Right lobe of liver (tissue), 6 donors: ENCODE measurements at regions not wholly inside any gene's neighbourhood (a gene's known extent, or its start where the extent isn't known, plus 50 kb on each side); places are given as distances from the start of the nearest gene placed in this dataset.

Source experiments
- ATAC-seq, 4 donors: fragments of 200-7000 bp; cut with Tn5 transposase; one replicate each; pipeline ENCODE4 v1.9.1; 2020; ENCODE audit warnings: mild to moderate bottlenecking in 4 of 4, moderate library complexity in 4 of 4
- DNase-seq, 3 donors: peaks; one replicate each; pipeline ENCODE4 v3.0.0-alpha.2; 2020
- H3K27ac ChIP-seq, 3 donors: fragments of 200-600 bp; one replicate each; pipeline ENCODE4 v1.8.0; 2022
- H3K27me3 ChIP-seq, 2 donors: fragments of 200-600 bp; one replicate each; pipeline ENCODE4 v1.8.0; 2022
- H3K36me3 ChIP-seq, 4 donors: fragments of 200-600 bp; sonication (generic) in 1 of 4; one replicate each; pipeline versions ENCODE4 v1.5.1 to v1.8.0; 2017 to 2022; ENCODE audit warnings: control low read depth in 1 of 4
- H3K4me1 ChIP-seq, 4 donors: fragments of 200-600 bp; sonication (generic) in 1 of 4; one replicate each; pipeline versions ENCODE4 v1.5.1 to v1.8.0; 2017 to 2022; ENCODE audit warnings: control low read depth in 1 of 4
- H3K4me3 ChIP-seq, 3 donors: fragments of 200-600 bp; one replicate each; pipeline ENCODE4 v1.8.0; 2022
- H3K9me3 ChIP-seq, 4 donors: fragments of 200-600 bp; sonication (generic) in 1 of 4; one replicate each; pipeline versions ENCODE4 v1.5.1 to v1.8.0; 2017 to 2022; ENCODE audit warnings: control low read depth in 1 of 4
- POLR2A ChIP-seq: fragments of 450-650 bp; IDR thresholded peaks from one replicate; pipeline ENCODE4 v1.6.1; 2017; ENCODE audit warnings: antibody characterized with exemption, mild to moderate bottlenecking
- WGBS: methylation state at CpG from one replicate; pipeline ENCODE4 v1.1.6; 2018; ENCODE audit warnings: low coverage, low lambda C conversion rate; ENCODE audit not compliant: insufficient coverage; ENCODE audit errors: missing lambda C conversion rate; 5-methylcytosine and 5-hydroxymethylcytosine counted together
- intact Hi-C, 2 donors: fragments of 100-400 bp; cut with DNase I; formaldehyde crosslinking; loops; one replicate each; pipeline versions ENCODE4 v1.11.2 to v1.14.1; 2022
- TF ChIP-seq, protein P1 (sequence below), 4 donors: fragments of 200-600 bp in 3 of 4; fragments of 450-650 bp in 1 of 4; IDR thresholded peaks; one replicate each; pipeline versions ENCODE4 v1.5.1 to v1.8.0; 2016 to 2022; ENCODE audit warnings: antibody characterized with exemption in 4 of 4, mild to moderate bottlenecking in 2 of 4
- donor health status: DM: no; HTN: yes; CAD: no.
- donor health status: DM: no; HTN: no; CAD: no.
- donor health status: DM: no; HTN: no; CAD: no.
- donor health status: DM: no; HTN: yes; CAD: no.
- donor health status: DM: no; HTN: yes; CAD: no.

DNA sequence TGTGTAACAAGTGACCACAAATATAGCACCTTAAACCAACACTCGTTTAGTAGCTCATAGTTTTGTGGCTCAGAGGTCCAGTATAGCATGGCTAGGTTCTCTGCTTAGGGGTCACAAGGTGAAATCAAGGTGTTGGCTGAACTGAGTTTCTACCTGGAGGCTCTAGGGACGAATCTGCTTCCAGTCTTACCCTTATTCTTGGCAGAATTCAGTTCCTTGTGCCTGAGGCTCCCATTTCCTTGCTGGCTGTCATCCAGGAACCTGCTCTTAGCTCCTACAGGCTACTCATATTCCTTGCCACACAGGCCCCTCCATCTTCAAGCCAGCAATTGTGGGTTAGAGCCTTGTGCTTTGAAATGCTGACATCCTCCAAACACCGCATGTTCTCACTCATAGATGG, 212.3 kb upstream of the CDH13 start:
- no peak for DNase-seq
- no peak for ATAC-seq

DNA sequence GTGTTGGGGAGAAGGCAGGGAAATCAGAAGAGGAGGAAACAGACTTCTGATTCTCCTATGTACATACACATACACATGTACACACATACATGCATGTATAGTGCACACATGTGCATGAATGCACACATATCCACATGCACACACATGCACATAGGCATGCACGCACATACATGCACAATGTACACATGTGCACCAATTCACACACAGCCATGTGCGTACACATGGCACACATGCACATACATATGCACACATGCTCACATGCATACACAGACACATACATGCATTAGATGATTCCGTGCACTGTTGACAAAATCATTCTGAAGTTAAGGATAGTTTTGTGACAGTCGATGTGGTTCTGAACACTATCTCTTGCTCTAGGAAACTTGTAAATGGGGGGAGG, 214.0 kb upstream of the CDH13 start:
- no peaks in the 10 kb centered on the region for H3K27me3 ChIP-seq
- intact Hi-C loops: no loop called here
- TF ChIP-seq, protein P1, sequence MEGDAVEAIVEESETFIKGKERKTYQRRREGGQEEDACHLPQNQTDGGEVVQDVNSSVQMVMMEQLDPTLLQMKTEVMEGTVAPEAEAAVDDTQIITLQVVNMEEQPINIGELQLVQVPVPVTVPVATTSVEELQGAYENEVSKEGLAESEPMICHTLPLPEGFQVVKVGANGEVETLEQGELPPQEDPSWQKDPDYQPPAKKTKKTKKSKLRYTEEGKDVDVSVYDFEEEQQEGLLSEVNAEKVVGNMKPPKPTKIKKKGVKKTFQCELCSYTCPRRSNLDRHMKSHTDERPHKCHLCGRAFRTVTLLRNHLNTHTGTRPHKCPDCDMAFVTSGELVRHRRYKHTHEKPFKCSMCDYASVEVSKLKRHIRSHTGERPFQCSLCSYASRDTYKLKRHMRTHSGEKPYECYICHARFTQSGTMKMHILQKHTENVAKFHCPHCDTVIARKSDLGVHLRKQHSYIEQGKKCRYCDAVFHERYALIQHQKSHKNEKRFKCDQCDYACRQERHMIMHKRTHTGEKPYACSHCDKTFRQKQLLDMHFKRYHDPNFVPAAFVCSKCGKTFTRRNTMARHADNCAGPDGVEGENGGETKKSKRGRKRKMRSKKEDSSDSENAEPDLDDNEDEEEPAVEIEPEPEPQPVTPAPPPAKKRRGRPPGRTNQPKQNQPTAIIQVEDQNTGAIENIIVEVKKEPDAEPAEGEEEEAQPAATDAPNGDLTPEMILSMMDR (IDR thresholded peaks at IDR 0.05): no peak
- no peak for TF ChIP-seq POLR2A
- 69% methylated on average over 4 of the region's 4 CpGs for WGBS
- H3K9me3 ChIP-seq: no peaks in the 10 kb centered on the region
- no peak for ATAC-seq
- no peak overlapping the region for H3K4me3 ChIP-seq
- no peak overlapping the region for H3K27ac ChIP-seq
- no peaks in the 10 kb centered on the region for H3K36me3 ChIP-seq
- no peaks in the 10 kb centered on the region for H3K4me1 ChIP-seq
- no peak for DNase-seq

More for the DNA sequence above, 212.3 kb upstream of the CDH13 start:
- H3K4me1 ChIP-seq: no peaks in the 10 kb centered on the region
- no peaks in the 10 kb centered on the region for H3K36me3 ChIP-seq
- 61% methylated on average over 3 of the region's 3 CpGs for WGBS
- H3K27ac ChIP-seq: no peak overlapping the region
- H3K27me3 ChIP-seq: no peaks in the 10 kb centered on the region
- intact Hi-C loops: no loop called here
- TF ChIP-seq, protein P1 (IDR thresholded peaks at IDR 0.05): no peak
- no peak for TF ChIP-seq POLR2A
- no peak overlapping the region for H3K4me3 ChIP-seq
- no peaks in the 10 kb centered on the region for H3K9me3 ChIP-seq

DNA sequence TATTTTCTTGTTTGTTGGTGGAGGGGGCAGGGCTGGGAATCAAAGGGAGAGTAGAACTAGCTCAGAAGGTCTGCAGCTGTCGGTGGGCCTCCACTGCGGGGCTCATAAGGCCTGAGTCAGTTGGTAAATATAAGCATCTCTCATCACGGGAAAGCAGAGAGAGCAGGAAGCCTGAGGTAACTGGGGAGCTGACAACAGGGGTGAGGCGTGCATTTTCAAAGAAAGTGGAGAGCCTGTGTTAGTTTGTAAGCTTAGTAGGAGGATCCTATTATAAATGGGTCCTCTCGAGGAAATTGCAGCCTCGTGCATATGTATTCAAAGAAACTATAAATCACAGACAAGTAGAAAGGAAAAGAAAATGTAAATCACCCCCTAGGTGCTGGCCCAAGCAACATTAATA, 221.0 kb upstream of the CDH13 start:
- 47% methylated on average over 6 of the region's 6 CpGs for WGBS
- no peak for ATAC-seq
- H3K27me3 ChIP-seq: no peaks in the 10 kb centered on the region
- no peak overlapping the region for H3K27ac ChIP-seq
- TF ChIP-seq, protein P1 (IDR thresholded peaks at IDR 0.05): no peak
- TF ChIP-seq POLR2A: no peak
- H3K9me3 ChIP-seq: no peaks in the 10 kb centered on the region
- no peak for DNase-seq
- intact Hi-C loops: no loop called here
- no peak overlapping the region for H3K4me3 ChIP-seq
- no peaks in the 10 kb centered on the region for H3K36me3 ChIP-seq
- H3K4me1 ChIP-seq: no peaks in the 10 kb centered on the region

DNA sequence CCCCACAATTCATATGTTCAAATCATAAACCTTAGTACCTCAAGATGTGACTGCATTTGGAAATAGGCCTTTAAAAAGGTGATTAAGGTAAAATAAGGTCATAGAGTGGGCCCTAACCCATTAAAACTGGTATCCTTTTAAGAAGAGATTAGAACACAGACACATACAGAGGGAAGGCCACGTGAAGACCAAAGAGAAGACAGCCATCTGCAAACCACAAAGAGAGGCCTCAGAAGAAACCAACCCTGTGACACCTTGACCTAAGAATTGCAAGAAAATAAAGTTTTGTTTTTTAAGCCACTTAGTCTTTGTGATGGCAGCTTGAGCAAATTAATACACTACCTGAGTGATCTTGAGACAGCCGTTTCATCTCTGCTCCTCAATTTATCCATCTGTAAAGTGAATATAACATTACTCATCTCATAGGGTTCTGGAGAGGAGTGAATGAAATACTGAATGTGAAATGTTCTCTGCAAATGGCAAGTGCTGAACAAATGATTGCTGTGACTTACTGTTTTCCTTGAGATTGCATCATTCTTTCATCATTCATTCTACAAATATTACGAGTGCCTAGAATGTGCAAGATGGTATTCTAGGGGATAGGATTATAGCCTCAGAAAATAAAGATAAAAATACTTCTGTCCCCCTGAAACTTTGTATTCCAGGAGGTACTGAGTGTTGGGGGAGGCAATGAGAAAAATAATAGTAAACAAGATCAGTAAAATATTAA, 222.0 kb upstream of the CDH13 start:
- intact Hi-C loops: no loop called here
- H3K27me3 ChIP-seq: no peaks in the 10 kb centered on the region
- TF ChIP-seq, protein P1 (IDR thresholded peaks at IDR 0.05): no peak
- TF ChIP-seq POLR2A: no peak
- H3K4me1 ChIP-seq: no peaks in the 10 kb centered on the region
- H3K36me3 ChIP-seq: no peaks in the 10 kb centered on the region
- H3K4me3 ChIP-seq: no peak overlapping the region
- WGBS: 55% methylated on average over 3 of the region's 3 CpGs
- no peak overlapping the region for H3K27ac ChIP-seq
- DNase-seq (no peak), ATAC-seq (no peak)
- H3K9me3 ChIP-seq: no peaks in the 10 kb centered on the region
